ENCODE measurements at regions not wholly inside any gene's neighbourhood (a gene's known extent, or its start where the extent isn't known, plus 50 kb on each side); places are given as distances from the start of the nearest gene placed in this dataset.

GRCh38 chr1:194369060-194369459, 1182.6 kb upstream of the B3GALT2 start:
- ChIA-PET POLR2A (no interaction called here), CTCF (no interaction called here)
- no peak overlapping the region for H3K27ac Mint-ChIP-seq (ENCODE audit: unreplicated experiment)
- no peak for DNase-seq
- no peaks in the 10 kb centered on the region for H3K4me1 Mint-ChIP-seq (ENCODE audit: low read depth, unreplicated experiment)
- no peaks in the 10 kb centered on the region for H3K27me3 ChIP-seq (replicated peaks; ENCODE audit: control insufficient read depth, insufficient read depth, low read length)
- TF ChIP-seq, protein P1, sequence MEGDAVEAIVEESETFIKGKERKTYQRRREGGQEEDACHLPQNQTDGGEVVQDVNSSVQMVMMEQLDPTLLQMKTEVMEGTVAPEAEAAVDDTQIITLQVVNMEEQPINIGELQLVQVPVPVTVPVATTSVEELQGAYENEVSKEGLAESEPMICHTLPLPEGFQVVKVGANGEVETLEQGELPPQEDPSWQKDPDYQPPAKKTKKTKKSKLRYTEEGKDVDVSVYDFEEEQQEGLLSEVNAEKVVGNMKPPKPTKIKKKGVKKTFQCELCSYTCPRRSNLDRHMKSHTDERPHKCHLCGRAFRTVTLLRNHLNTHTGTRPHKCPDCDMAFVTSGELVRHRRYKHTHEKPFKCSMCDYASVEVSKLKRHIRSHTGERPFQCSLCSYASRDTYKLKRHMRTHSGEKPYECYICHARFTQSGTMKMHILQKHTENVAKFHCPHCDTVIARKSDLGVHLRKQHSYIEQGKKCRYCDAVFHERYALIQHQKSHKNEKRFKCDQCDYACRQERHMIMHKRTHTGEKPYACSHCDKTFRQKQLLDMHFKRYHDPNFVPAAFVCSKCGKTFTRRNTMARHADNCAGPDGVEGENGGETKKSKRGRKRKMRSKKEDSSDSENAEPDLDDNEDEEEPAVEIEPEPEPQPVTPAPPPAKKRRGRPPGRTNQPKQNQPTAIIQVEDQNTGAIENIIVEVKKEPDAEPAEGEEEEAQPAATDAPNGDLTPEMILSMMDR (IDR thresholded peaks at IDR 0.05; ENCODE audit: insufficient read depth in 1 of 2, low read depth in 1 of 2, low read length in 1 of 2, severe bottlenecking in 1 of 2, unreplicated experiment in 1 of 2): no peak
- H3K27me3 Mint-ChIP-seq (ENCODE audit: insufficient read depth, unreplicated experiment): no peaks in the 10 kb centered on the region
- no TSS peak for BruUV-seq (replicated peaks)
- no peaks in the 10 kb centered on the region for H3K9me3 ChIP-seq
- no peaks in the 10 kb centered on the region for H3K4me1 ChIP-seq
- intact Hi-C loops (cut with micrococcal nuclease; ENCODE audit: unreplicated experiment): no loop called here
- no peak overlapping the region for H3K4me3 ChIP-seq (ENCODE audit: low read depth, low read length)
- no peaks in the 10 kb centered on the region for H3K9me3 Mint-ChIP-seq (ENCODE audit: unreplicated experiment)
- H3K36me3 Mint-ChIP-seq (ENCODE audit: insufficient read depth, unreplicated experiment): no peaks in the 10 kb centered on the region
- no peaks in the 10 kb centered on the region for H3K36me3 ChIP-seq (ENCODE audit: control insufficient read depth, insufficient read depth, low read length)
- no peak overlapping the region for H3K4me3 Mint-ChIP-seq (ENCODE audit: unreplicated experiment)

- CTCF ChIA-PET: no interaction called here
- H3K4me1 ChIP-seq: no peaks in the 10 kb centered on the region
- no peak for DNase-seq
- Mint-ChIP-seq H3K27me3 (ENCODE audit: insufficient read depth, unreplicated experiment) (no peaks in the 10 kb centered on the region), H3K4me1 (ENCODE audit: low read depth, unreplicated experiment) (no peaks in the 10 kb centered on the region), H3K27ac (ENCODE audit: unreplicated experiment) (no peak overlapping the region), H3K36me3 (ENCODE audit: insufficient read depth, unreplicated experiment) (no peaks in the 10 kb centered on the region), H3K9me3 (ENCODE audit: unreplicated experiment) (no peaks in the 10 kb centered on the region), H3K4me3 (ENCODE audit: unreplicated experiment) (no peak overlapping the region)
- H3K4me3 ChIP-seq (ENCODE audit: low read depth, low read length): no peak overlapping the region
- H3K9me3 ChIP-seq: no peaks in the 10 kb centered on the region
- no TSS peak for BruUV-seq (replicated peaks)
- TF ChIP-seq, protein P1 (IDR thresholded peaks at IDR 0.05; ENCODE audit: insufficient read depth in 1 of 2, low read depth in 1 of 2, low read length in 1 of 2, severe bottlenecking in 1 of 2, unreplicated experiment in 1 of 2): no peak
- POLR2A ChIA-PET: no interaction called here
- H3K27me3 ChIP-seq (replicated peaks; ENCODE audit: control insufficient read depth, insufficient read depth, low read length): no peaks in the 10 kb centered on the region
- no peaks in the 10 kb centered on the region for H3K36me3 ChIP-seq (ENCODE audit: control insufficient read depth, insufficient read depth, low read length)
- intact Hi-C loops (cut with micrococcal nuclease; ENCODE audit: unreplicated experiment): no loop called here
Observed at GRCh38 chr1:194367121-194367520, 1180.7 kb upstream of the B3GALT2 start.

DNA sequence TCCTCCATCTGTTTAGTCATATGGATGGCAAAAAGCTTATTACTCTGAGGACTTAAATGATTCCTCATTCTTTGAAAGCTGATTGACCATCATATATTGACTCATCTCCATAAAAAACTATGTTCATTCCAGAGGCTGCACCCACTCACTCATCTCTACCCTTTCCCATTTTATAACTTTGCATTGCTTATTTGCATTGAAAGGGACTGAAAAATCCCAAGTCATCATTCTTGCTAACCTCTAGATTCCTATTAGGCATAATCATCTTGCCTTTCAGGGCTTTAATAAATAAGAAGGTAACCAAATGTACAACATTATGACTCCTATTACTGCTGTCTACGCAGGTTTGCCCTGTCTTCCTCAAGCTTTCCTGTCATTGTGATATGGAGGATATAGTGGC, 1180.3 kb upstream of the B3GALT2 start:
- no peaks in the 10 kb centered on the region for H3K27me3 Mint-ChIP-seq (ENCODE audit: insufficient read depth, unreplicated experiment)
- TF ChIP-seq, protein P1 (IDR thresholded peaks at IDR 0.05; ENCODE audit: insufficient read depth in 1 of 2, low read depth in 1 of 2, low read length in 1 of 2, severe bottlenecking in 1 of 2, unreplicated experiment in 1 of 2): no peak
- no peak for DNase-seq
- no peaks in the 10 kb centered on the region for H3K4me1 Mint-ChIP-seq (ENCODE audit: low read depth, unreplicated experiment)
- no peak overlapping the region for H3K4me3 ChIP-seq (ENCODE audit: low read depth, low read length)
- POLR2A ChIA-PET: no interaction called here
- CTCF ChIA-PET: no interaction called here
- H3K27me3 ChIP-seq (replicated peaks; ENCODE audit: control insufficient read depth, insufficient read depth, low read length): no peaks in the 10 kb centered on the region
- BruUV-seq (replicated peaks): no TSS peak
- no peak overlapping the region for H3K4me3 Mint-ChIP-seq (ENCODE audit: unreplicated experiment)
- H3K4me1 ChIP-seq: no peaks in the 10 kb centered on the region
- no peaks in the 10 kb centered on the region for H3K9me3 ChIP-seq
- intact Hi-C loops (cut with micrococcal nuclease; ENCODE audit: unreplicated experiment): no loop called here
- no peaks in the 10 kb centered on the region for H3K36me3 ChIP-seq (ENCODE audit: control insufficient read depth, insufficient read depth, low read length)
- no peaks in the 10 kb centered on the region for H3K36me3 Mint-ChIP-seq (ENCODE audit: insufficient read depth, unreplicated experiment)
- no peak overlapping the region for H3K27ac Mint-ChIP-seq (ENCODE audit: unreplicated experiment)
- no peaks in the 10 kb centered on the region for H3K9me3 Mint-ChIP-seq (ENCODE audit: unreplicated experiment)
